ENCODE measurements at regions not wholly inside any gene's neighbourhood (a gene's known extent, or its start where the extent isn't known, plus 50 kb on each side); places are given as distances from the start of the nearest gene placed in this dataset.

DNA sequence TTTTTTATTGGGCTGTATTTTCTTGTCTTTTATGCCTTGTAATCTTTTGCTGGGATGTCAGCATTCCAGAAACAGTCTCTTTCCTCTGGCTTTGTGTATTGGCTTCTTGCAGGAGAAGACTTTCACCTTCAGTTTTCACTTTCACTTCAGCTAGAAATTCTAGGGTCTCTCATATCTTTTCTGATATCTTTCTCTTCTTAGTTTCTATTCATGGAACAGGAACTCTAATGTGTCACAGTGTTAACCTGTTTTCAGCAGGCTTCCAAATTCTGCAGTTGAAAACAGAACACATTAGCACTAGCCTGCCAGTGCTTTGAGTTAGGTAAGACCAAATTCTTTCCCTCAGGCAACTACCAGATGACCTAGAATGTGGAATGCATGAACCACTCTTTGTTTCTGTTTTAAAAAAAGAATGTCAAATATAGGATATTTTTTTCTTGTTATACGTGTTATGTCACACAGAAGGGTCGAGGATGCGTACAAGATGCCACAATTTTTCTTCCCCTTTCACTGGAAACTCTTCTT, 164.7 kb downstream of the TUSC1 start:
- no peak overlapping the region for H3K27ac ChIP-seq
- no peaks in the 10 kb centered on the region for H3K27me3 ChIP-seq
- intact Hi-C loops (cut with DNase I; ENCODE audit: low total_unique reads): no loop called here
- no peaks in the 10 kb centered on the region for H3K4me1 ChIP-seq
- H3K4me3 ChIP-seq: no peak overlapping the region
- H3K9me3 ChIP-seq: no peaks in the 10 kb centered on the region
- no peak for DNase-seq
- no peaks in the 10 kb centered on the region for H3K36me3 ChIP-seq
- no peak for TF ChIP-seq CTCF (IDR thresholded peaks at IDR 0.05)

- H3K27me3 ChIP-seq: no peaks in the 10 kb centered on the region
- H3K4me1 ChIP-seq: no peaks in the 10 kb centered on the region
- no peak for TF ChIP-seq CTCF (IDR thresholded peaks at IDR 0.05)
- H3K27ac ChIP-seq: no peak overlapping the region
- intact Hi-C loops (cut with DNase I; ENCODE audit: low total_unique reads): no loop called here
- peaks cover 7 to 21% (median 8%) of the 10 kb centered on the region in 3 donors for H3K9me3 ChIP-seq
- H3K4me3 ChIP-seq: no peak overlapping the region
- no peaks in the 10 kb centered on the region for H3K36me3 ChIP-seq
- DNase-seq: no peak
These were observed 172.6 kb downstream of the TUSC1 start for GRCh38 chr9:25505644-25506043.

DNA sequence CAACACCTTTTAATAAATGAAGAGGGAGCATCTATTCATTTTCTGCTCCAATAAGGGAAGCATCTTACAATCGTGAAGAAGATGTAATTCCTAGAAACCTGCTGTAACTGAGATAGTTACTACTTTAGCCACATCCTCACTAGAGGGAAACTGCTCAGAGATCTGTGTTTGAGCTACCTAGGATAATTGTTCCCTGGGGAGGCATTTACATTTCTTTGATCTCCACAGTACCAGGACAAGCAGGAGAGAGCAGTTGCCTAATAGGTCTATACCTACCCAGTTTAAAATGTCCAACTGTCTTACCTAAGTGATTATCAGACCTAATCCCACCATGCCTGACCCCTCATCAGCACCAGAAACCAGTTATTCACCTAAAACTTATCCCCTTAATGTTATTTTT, 196.9 kb downstream of the TUSC1 start:
- no peak for TF ChIP-seq CTCF (IDR thresholded peaks at IDR 0.05)
- Histone ChIP-seq H3K36me3 (no peaks in the 10 kb centered on the region), H3K27ac (no peak overlapping the region), H3K9me3 (no peaks in the 10 kb centered on the region), H3K4me3 (no peak overlapping the region), H3K27me3 (no peaks in the 10 kb centered on the region), H3K4me1 (no peaks in the 10 kb centered on the region)
- DNase-seq: no peak
- intact Hi-C loops (cut with DNase I; ENCODE audit: low total_unique reads): no loop called here

- intact Hi-C loops (cut with DNase I; ENCODE audit: low total_unique reads): no loop called here
- DNase-seq: no peak
- Histone ChIP-seq H3K36me3 (no peaks in the 10 kb centered on the region), H3K4me3 (no peak overlapping the region), H3K4me1 (no peaks in the 10 kb centered on the region), H3K27ac (no peak overlapping the region), H3K27me3 (no peaks in the 10 kb centered on the region), H3K9me3 (no peaks in the 10 kb centered on the region)
- no peak for TF ChIP-seq CTCF (IDR thresholded peaks at IDR 0.05)
These were observed 197.5 kb downstream of the TUSC1 start for GRCh38 chr9:25480696-25481095.

DNA sequence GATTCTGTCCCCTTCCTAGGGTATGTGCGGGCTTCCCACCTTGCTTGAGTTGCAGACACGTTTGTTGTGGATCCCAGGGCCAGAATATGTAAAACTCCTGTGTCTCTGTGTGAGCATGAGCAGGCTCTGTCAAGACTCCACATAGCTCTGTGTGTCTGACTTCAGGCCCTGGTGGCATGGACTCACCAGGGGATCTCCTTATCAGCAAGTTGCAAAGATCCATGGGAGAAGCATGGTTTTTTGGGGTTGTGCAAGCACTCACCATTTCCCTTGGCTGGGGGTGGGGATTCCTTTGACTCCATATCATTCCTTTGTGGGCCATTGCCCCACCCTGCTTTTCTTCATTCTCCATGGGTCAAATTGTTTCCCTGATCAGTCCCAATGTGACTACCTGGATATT, 205.6 kb downstream of the TUSC1 start:
- H3K27ac ChIP-seq: no peak overlapping the region
- intact Hi-C loops (cut with DNase I; ENCODE audit: low total_unique reads): no loop called here
- no peak overlapping the region for H3K4me3 ChIP-seq
- no peaks in the 10 kb centered on the region for H3K36me3 ChIP-seq
- no peaks in the 10 kb centered on the region for H3K27me3 ChIP-seq
- peaks cover 0 to 11% (median 0%) of the 10 kb centered on the region in 3 donors for H3K9me3 ChIP-seq
- H3K4me1 ChIP-seq: no peaks in the 10 kb centered on the region
- no peak for TF ChIP-seq CTCF (IDR thresholded peaks at IDR 0.05)
- no peak for DNase-seq

DNA sequence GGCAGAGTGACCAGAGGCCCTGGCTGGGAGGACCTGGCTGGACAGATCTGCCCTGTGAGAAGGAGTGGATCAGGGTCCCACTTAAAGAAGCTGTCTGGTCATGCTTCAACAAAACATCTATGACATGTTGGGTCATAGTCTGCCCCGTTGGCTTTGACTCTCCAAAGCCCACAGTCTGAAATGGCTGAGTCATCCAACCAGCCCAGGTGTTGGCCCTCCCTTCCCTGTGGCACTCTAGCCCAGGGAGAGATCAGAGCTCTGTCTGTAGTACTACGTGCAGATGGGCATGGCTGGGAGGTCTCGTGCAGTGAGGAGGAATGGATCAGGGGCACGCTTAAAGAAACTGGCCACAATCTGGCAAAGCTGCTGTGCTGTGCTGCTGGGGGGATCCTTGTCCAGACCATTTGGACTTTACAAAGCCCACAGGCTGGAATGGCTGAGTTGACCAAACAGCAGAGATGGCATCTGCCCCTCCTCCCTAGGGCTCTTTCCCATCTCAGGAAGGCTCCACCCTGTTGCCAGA, 206.1 kb downstream of the TUSC1 start:
- intact Hi-C loops (cut with DNase I; ENCODE audit: low total_unique reads): no loop called here
- Histone ChIP-seq H3K27me3 (no peaks in the 10 kb centered on the region), H3K4me3 (no peak overlapping the region), H3K27ac (no peak overlapping the region), H3K36me3 (no peaks in the 10 kb centered on the region), H3K9me3 (peaks cover 0 to 11% (median 0%) of the 10 kb centered on the region in 3 donors), H3K4me1 (no peaks in the 10 kb centered on the region)
- no peak for TF ChIP-seq CTCF (IDR thresholded peaks at IDR 0.05)
- DNase-seq: no peak
